ENCODE measurements at regions not wholly inside any gene's neighbourhood (a gene's known extent, or its start where the extent isn't known, plus 50 kb on each side); places are given as distances from the start of the nearest gene placed in this dataset.
"Not testable (repeated sequence)": the region's sequence is repeated elsewhere in the genome, so short reads cannot be mapped to it uniquely, and the experiment has no call there.

- DNase-seq (ENCODE audit: low spot score), result no peak
Observed at GRCh38 chr5:104081232-104081631, 518.6 kb upstream of the NUDT12 start.

GRCh38 chr5:104080646-104081175 lies 518.1 kb upstream of the NUDT12 start:
- DNase-seq (ENCODE audit: low spot score), result no peak

- not testable (repeated sequence) for DNase-seq (ENCODE audit: low spot score)
Observed at GRCh38 chr5:104079861-104080645, 517.5 kb upstream of the NUDT12 start.

- DNase-seq (ENCODE audit: low spot score), result no peak
Observed at GRCh38 chr5:104071887-104072286, 509.3 kb upstream of the NUDT12 start.

GRCh38 chr5:104062621-104063377 lies 500.2 kb upstream of the NUDT12 start:
- DNase-seq (ENCODE audit: low spot score), result no peak

GRCh38 chr5:104061707-104062106 lies 499.1 kb upstream of the NUDT12 start:
- no peak for DNase-seq (ENCODE audit: low spot score)

- no peak for DNase-seq (ENCODE audit: low spot score)
Observed at GRCh38 chr5:104053353-104053649, 490.7 kb upstream of the NUDT12 start.

- no peak for DNase-seq (ENCODE audit: low spot score)
Observed at GRCh38 chr5:104052558-104053352, 490.2 kb upstream of the NUDT12 start.

- no peak for DNase-seq (ENCODE audit: low spot score)
Observed at GRCh38 chr5:104050436-104050835, 487.8 kb upstream of the NUDT12 start.

GRCh38 chr5:104049752-104050151 lies 487.2 kb upstream of the NUDT12 start:
- no peak for DNase-seq (ENCODE audit: low spot score)

GRCh38 chr5:104048231-104048630 lies 485.6 kb upstream of the NUDT12 start:
- DNase-seq (ENCODE audit: low spot score), result no peak

- no peak for DNase-seq (ENCODE audit: low spot score)
Observed at GRCh38 chr5:104045987-104046386, 483.4 kb upstream of the NUDT12 start.

- not testable (repeated sequence) for DNase-seq (ENCODE audit: low spot score)
Observed at GRCh38 chr5:104039871-104040270, 477.3 kb upstream of the NUDT12 start.

GRCh38 chr5:104037136-104037535 lies 474.5 kb upstream of the NUDT12 start:
- not testable (repeated sequence) for DNase-seq (ENCODE audit: low spot score)

- not testable (repeated sequence) for DNase-seq (ENCODE audit: low spot score)
Observed at GRCh38 chr5:104033186-104033585, 470.6 kb upstream of the NUDT12 start.

GRCh38 chr5:104024538-104024937 lies 461.9 kb upstream of the NUDT12 start:
- no peak for DNase-seq (ENCODE audit: low spot score)

- DNase-seq (ENCODE audit: low spot score), result no peak
Observed at GRCh38 chr5:104023739-104024138, 461.1 kb upstream of the NUDT12 start.

GRCh38 chr5:104019956-104020355 lies 457.4 kb upstream of the NUDT12 start:
- DNase-seq (ENCODE audit: low spot score), result no peak

GRCh38 chr5:104018299-104018698 lies 455.7 kb upstream of the NUDT12 start:
- DNase-seq (ENCODE audit: low spot score), result no peak

GRCh38 chr5:104016646-104017045 lies 454.1 kb upstream of the NUDT12 start:
- no peak for DNase-seq (ENCODE audit: low spot score)

- no peak for DNase-seq (ENCODE audit: low spot score)
Observed at GRCh38 chr5:104015765-104016164, 453.2 kb upstream of the NUDT12 start.

- DNase-seq (ENCODE audit: low spot score), result not testable (repeated sequence)
Observed at GRCh38 chr5:104002783-104003182, 440.2 kb upstream of the NUDT12 start.
